Peyer's patch (tissue), 4 donors: ENCODE measurements at regions not wholly inside any gene's neighbourhood (a gene's known extent, or its start where the extent isn't known, plus 50 kb on each side); places are given as distances from the start of the nearest gene placed in this dataset.
"Not testable (repeated sequence)": the region's sequence is repeated elsewhere in the genome, so short reads cannot be mapped to it uniquely, and the experiment has no call there.

ENCODE experiments used
- DNase-seq, 3 donors: peaks; one replicate each; pipeline ENCODE4 v3.0.0-alpha.2; 2017 to 2019
- H3K27ac ChIP-seq, 4 donors: fragments of 200-600 bp; sonication (generic); one replicate each; pipeline ENCODE4 v1.5.1; 2016 to 2019
- H3K27me3 ChIP-seq, 2 donors: fragments of 200-600 bp; sonication (generic); one replicate each; pipeline ENCODE4 v1.5.1; 2019
- H3K36me3 ChIP-seq, 3 donors: fragments of 200-600 bp; sonication (generic); one replicate each; pipeline ENCODE4 v1.5.1; 2016 to 2019
- H3K4me1 ChIP-seq, 4 donors: fragments of 200-600 bp; sonication (generic); one replicate each; pipeline ENCODE4 v1.5.1; 2016 to 2019
- H3K4me3 ChIP-seq, 4 donors: fragments of 200-600 bp; sonication (generic); 1 replicate in 3 of 4; 2 replicates in 1 of 4; pipeline ENCODE4 v1.5.1; 2016 to 2019; ENCODE audit warnings: mild to moderate bottlenecking in 1 of 4
- H3K9me3 ChIP-seq, 4 donors: fragments of 200-600 bp; sonication (generic); one replicate each; pipeline ENCODE4 v1.5.1; 2016 to 2019; ENCODE audit warnings: mild to moderate bottlenecking in 1 of 4
- CTCF ChIP-seq, 6 experiments: fragments of 450-650 bp in 4 of 6; fragments of 200-600 bp in 2 of 6; sonication (generic) in 1 of 6; IDR thresholded peaks; one replicate each; pipeline ENCODE4 v1.5.1; 2017 to 2019; ENCODE audit warnings: antibody characterized with exemption in 6 of 6, mild to moderate bottlenecking in 3 of 6, moderate library complexity in 1 of 6
- POLR2A ChIP-seq, 2 donors: fragments of 450-650 bp; IDR thresholded peaks; one replicate each; pipeline ENCODE4 v1.5.1; 2017; ENCODE audit warnings: antibody characterized with exemption in 2 of 2, mild to moderate bottlenecking in 2 of 2, moderate library complexity in 2 of 2

GRCh38 chr6:27693766-27694546 lies 218.2 kb downstream of the OR2B2 start:
- Histone ChIP-seq H3K4me3 (peak overlapping the region; percentile 55 to 71 (median 66)), H3K9me3 (no peaks in the 10 kb centered on the region), H3K27ac (peak overlapping the region; percentile 68 to 73 (median 69)), H3K4me1 (no peaks in the 10 kb centered on the region), H3K36me3 (no peaks in the 10 kb centered on the region), H3K27me3 (no peaks in the 10 kb centered on the region)
- TF ChIP-seq POLR2A (IDR thresholded peaks at IDR 0.05) (no peak), CTCF (IDR thresholded peaks at IDR 0.05) (no peak)
- peak; percentile 45 to 74 (median 70) for DNase-seq

- H3K36me3 ChIP-seq, H3K4me3 ChIP-seq, H3K4me1 ChIP-seq, H3K27ac ChIP-seq, H3K27me3 ChIP-seq, H3K9me3 ChIP-seq, DNase-seq: not testable (repeated sequence)
Observed at GRCh38 chr6:27692133-27692532, 219.2 kb upstream of the ZNF184 start.

GRCh38 chr6:27688014-27688586 lies 215.2 kb upstream of the ZNF184 start:
- peaks cover 0 to 5% (median 0%) of the 10 kb centered on the region in 4 donors for H3K4me1 ChIP-seq
- DNase-seq: peak; percentile 79 to 93 (median 82)
- no peaks in the 10 kb centered on the region for H3K36me3 ChIP-seq
- H3K9me3 ChIP-seq: no peaks in the 10 kb centered on the region
- H3K4me3 ChIP-seq: peak overlapping the region; percentile 46 to 60 (median 51)
- TF ChIP-seq CTCF (IDR thresholded peaks at IDR 0.05): no peak
- no peak for TF ChIP-seq POLR2A (IDR thresholded peaks at IDR 0.05)
- H3K27me3 ChIP-seq: no peaks in the 10 kb centered on the region
- peak overlapping the region; percentile 13 to 59 (median 46) for H3K27ac ChIP-seq

GRCh38 chr6:27687154-27688013 lies 214.5 kb upstream of the ZNF184 start:
- Histone ChIP-seq H3K4me1 (peaks cover 0 to 5% (median 0%) of the 10 kb centered on the region in 4 donors), H3K9me3 (no peaks in the 10 kb centered on the region), H3K36me3 (no peaks in the 10 kb centered on the region), H3K27ac (peak overlapping the region; percentile 13 to 59 (median 46)), H3K4me3 (peak overlapping the region; percentile 46 to 60 (median 51)), H3K27me3 (peaks cover 0 to 6% of the 10 kb centered on the region in 2 donors)
- TF ChIP-seq CTCF (IDR thresholded peaks at IDR 0.05): peak in 5 of 6 experiments; percentile 20 to 68 (median 58)
- no peak for TF ChIP-seq POLR2A (IDR thresholded peaks at IDR 0.05)
- DNase-seq: peak; percentile 78 to 91 (median 85)

- H3K27ac ChIP-seq: no peak overlapping the region
- peaks cover 0 to 9% (median 2%) of the 10 kb centered on the region in 4 donors for H3K9me3 ChIP-seq
- no peak for DNase-seq
- no peak overlapping the region for H3K4me3 ChIP-seq
- TF ChIP-seq POLR2A (IDR thresholded peaks at IDR 0.05): no peak
- peaks cover 0 to 5% (median 0%) of the 10 kb centered on the region in 4 donors for H3K4me1 ChIP-seq
- H3K27me3 ChIP-seq: peaks cover 0 to 14% of the 10 kb centered on the region in 2 donors
- no peaks in the 10 kb centered on the region for H3K36me3 ChIP-seq
Observed at GRCh38 chr6:27685279-27685678, 212.4 kb upstream of the ZNF184 start.
